Mesothelial cell of epicardium (in vitro differentiated cells): ENCODE measurements at regions not wholly inside any gene's neighbourhood (a gene's known extent, or its start where the extent isn't known, plus 50 kb on each side); places are given as distances from the start of the nearest gene placed in this dataset.
A peak's percentile ranks its signal among the peaks of the same experiment; 100 is the strongest.

Source experiments
- DNase-seq, 2 experiments: peaks; one replicate each; pipeline ENCODE4 v3.0.0; 2021; ENCODE audit warnings: low spot score in 2 of 2; ENCODE audit not compliant: unreplicated experiment in 2 of 2
- H3K27ac Mint-ChIP-seq: 2 replicates; pipeline ENCODE4 v1.8.0; 2021; ENCODE audit warnings: mixed read lengths
- H3K27me3 Mint-ChIP-seq: 2 replicates; pipeline ENCODE4 v1.8.0; 2021; ENCODE audit warnings: low read depth, mixed read lengths
- H3K36me3 Mint-ChIP-seq: 2 replicates; pipeline ENCODE4 v1.8.0; 2021; ENCODE audit warnings: mixed read lengths
- H3K4me1 Mint-ChIP-seq: 2 replicates; pipeline ENCODE4 v1.8.0; 2021; ENCODE audit warnings: mixed read lengths
- H3K4me3 Mint-ChIP-seq: 2 replicates; pipeline ENCODE4 v1.8.0; 2021; ENCODE audit warnings: mild to moderate bottlenecking, moderate library complexity, mixed read lengths
- H3K9me3 Mint-ChIP-seq: 2 replicates; pipeline ENCODE4 v1.8.0; 2021; ENCODE audit warnings: mixed read lengths
- CTCF ChIP-seq: fragments of 200-600 bp; sonication (generic); IDR thresholded peaks from one replicate; pipeline ENCODE4 v1.5.0; 2021; ENCODE audit warnings: antibody characterized with exemption; ENCODE audit not compliant: unreplicated experiment

- H3K4me3 Mint-ChIP-seq: no peak overlapping the region
- no peak overlapping the region for H3K27ac Mint-ChIP-seq
- no peaks in the 10 kb centered on the region for H3K36me3 Mint-ChIP-seq
- no peak for TF ChIP-seq CTCF
- H3K27me3 Mint-ChIP-seq: no peaks in the 10 kb centered on the region
- peaks cover 32% of the 10 kb centered on the region for H3K4me1 Mint-ChIP-seq
- no peak for DNase-seq
- H3K9me3 Mint-ChIP-seq: no peaks in the 10 kb centered on the region
Observed at GRCh38 chr12:75766263-75767160, 255.1 kb upstream of the KRR1 start.

- H3K4me1 Mint-ChIP-seq: peaks cover 36% of the 10 kb centered on the region
- TF ChIP-seq CTCF: no peak
- DNase-seq: no peak
- H3K27ac Mint-ChIP-seq: no peak overlapping the region
- no peaks in the 10 kb centered on the region for H3K27me3 Mint-ChIP-seq
- no peaks in the 10 kb centered on the region for H3K9me3 Mint-ChIP-seq
- no peaks in the 10 kb centered on the region for H3K36me3 Mint-ChIP-seq
- H3K4me3 Mint-ChIP-seq: no peak overlapping the region
Observed at GRCh38 chr12:75765170-75766059, 254.0 kb upstream of the KRR1 start.

GRCh38 chr12:75764091-75764841 is 252.9 kb upstream of the KRR1 start:
- H3K4me3 Mint-ChIP-seq: no peak overlapping the region
- H3K36me3 Mint-ChIP-seq: no peaks in the 10 kb centered on the region
- H3K27me3 Mint-ChIP-seq: no peaks in the 10 kb centered on the region
- TF ChIP-seq CTCF: no peak
- peak overlapping the region; percentile 68 for H3K27ac Mint-ChIP-seq
- H3K4me1 Mint-ChIP-seq: peaks cover 40% of the 10 kb centered on the region
- DNase-seq: no peak
- no peaks in the 10 kb centered on the region for H3K9me3 Mint-ChIP-seq

GRCh38 chr12:75760573-75761294 is 249.3 kb upstream of the KRR1 start:
- Mint-ChIP-seq H3K27me3 (no peaks in the 10 kb centered on the region), H3K4me1 (peaks cover 28% of the 10 kb centered on the region), H3K9me3 (no peaks in the 10 kb centered on the region), H3K4me3 (no peak overlapping the region), H3K27ac (no peak overlapping the region), H3K36me3 (no peaks in the 10 kb centered on the region)
- no peak for TF ChIP-seq CTCF
- no peak for DNase-seq
